Astrocyte (in vitro differentiated cells and primary cell): ENCODE measurements at regions not wholly inside any gene's neighbourhood (a gene's known extent, or its start where the extent isn't known, plus 50 kb on each side); places are given as distances from the start of the nearest gene placed in this dataset.

Experiments used
- DNase-seq: peaks from one replicate; pipeline ENCODE4 v3.0.0-alpha.2; 2010; ENCODE audit warnings: low read depth
- FAIRE-seq: peaks from 2 replicates; lab custom pipeline; 2011; peaks lifted over from hg19 to GRCh38; lab: Jason Lieb, UNC
- H2AFZ ChIP-seq: 2 replicates; pipeline ENCODE4 v1.6.0; 2012; ENCODE audit warnings: low read depth, low read length, inconsistent platforms
- H3K27ac ChIP-seq: 2 replicates; pipeline ENCODE4 v1.5.1; 2011; ENCODE audit warnings: low read depth, low read length, inconsistent platforms
- H3K27me3 ChIP-seq: 2 replicates; pipeline ENCODE4 v1.6.0; 2011; ENCODE audit warnings: low read length, inconsistent platforms; ENCODE audit not compliant: insufficient read depth
- H3K36me3 ChIP-seq: 2 replicates; pipeline ENCODE4 v1.5.1; 2011; ENCODE audit warnings: low read length, inconsistent platforms; ENCODE audit not compliant: insufficient read depth
- H3K4me1 ChIP-seq: 2 replicates; pipeline ENCODE4 v1.5.1; 2011; ENCODE audit warnings: low read length, inconsistent platforms; ENCODE audit not compliant: insufficient read depth
- H3K4me2 ChIP-seq: 2 replicates; pipeline ENCODE4 v1.6.0; 2012; ENCODE audit warnings: low read length, inconsistent platforms
- H3K4me3 ChIP-seq: 2 replicates; pipeline ENCODE4 v1.5.1; 2011; ENCODE audit warnings: low read depth, mild to moderate bottlenecking, low read length, inconsistent platforms; ENCODE audit not compliant: insufficient read depth
- H3K79me2 ChIP-seq: 2 replicates; pipeline ENCODE4 v1.6.0; 2012; ENCODE audit warnings: mild to moderate bottlenecking, low read length, inconsistent platforms; ENCODE audit not compliant: insufficient read depth
- H3K9ac ChIP-seq: 2 replicates; pipeline ENCODE4 v1.6.0; 2012; ENCODE audit warnings: mild to moderate bottlenecking, low read length, inconsistent platforms
- H3K9me3 ChIP-seq: 2 replicates; pipeline ENCODE4 v1.5.1; 2012; ENCODE audit warnings: low read depth, mild to moderate bottlenecking, low read length, inconsistent platforms; ENCODE audit not compliant: insufficient read depth
- H4K20me1 ChIP-seq: 2 replicates; pipeline ENCODE4 v1.6.0; 2012; ENCODE audit warnings: low read length, inconsistent platforms; ENCODE audit not compliant: insufficient read depth
- H3K27ac Mint-ChIP-seq: one replicate; pipeline ENCODE4 v1.8.0; 2021; ENCODE audit warnings: mild to moderate bottlenecking, mixed read lengths; ENCODE audit not compliant: unreplicated experiment
- H3K27me3 Mint-ChIP-seq: one replicate; pipeline ENCODE4 v1.8.0; 2021; ENCODE audit warnings: low read depth, mixed read lengths; ENCODE audit not compliant: unreplicated experiment
- H3K36me3 Mint-ChIP-seq: one replicate; pipeline ENCODE4 v1.8.0; 2021; ENCODE audit warnings: low read depth, mixed read lengths; ENCODE audit not compliant: unreplicated experiment
- H3K4me1 Mint-ChIP-seq: one replicate; pipeline ENCODE4 v1.8.0; 2021; ENCODE audit warnings: low read depth, mixed read lengths; ENCODE audit not compliant: unreplicated experiment
- H3K4me3 Mint-ChIP-seq: one replicate; pipeline ENCODE4 v1.8.0; 2021; ENCODE audit warnings: mild to moderate bottlenecking, moderate library complexity, mixed read lengths; ENCODE audit not compliant: unreplicated experiment
- H3K9me3 Mint-ChIP-seq: one replicate; pipeline ENCODE4 v1.8.0; 2021; ENCODE audit warnings: mild to moderate bottlenecking, mixed read lengths; ENCODE audit not compliant: unreplicated experiment
- CTCF ChIP-seq: IDR thresholded peaks from 2 replicates; pipeline ENCODE4 v1.5.1; 2011; ENCODE audit warnings: low read depth, mild to moderate bottlenecking, inconsistent platforms, low read length, moderate library complexity; ENCODE audit not compliant: insufficient read depth
- EZH2 ChIP-seq: IDR thresholded peaks from 2 replicates; pipeline ENCODE4 v1.6.1; 2012; ENCODE audit warnings: mild to moderate bottlenecking, low read length, inconsistent platforms; ENCODE audit not compliant: insufficient read depth

GRCh38 chr12:17550011-17550410 is 540.0 kb downstream of the RERGL start:
- FAIRE-seq (no peak), DNase-seq (no peak)
- Histone ChIP-seq H4K20me1 (no peaks in the 10 kb centered on the region), H3K9ac (no peak overlapping the region), H3K4me1 (no peaks in the 10 kb centered on the region), H2AFZ (no peak overlapping the region), H3K36me3 (no peaks in the 10 kb centered on the region), H3K27me3 (no peaks in the 10 kb centered on the region), H3K9me3 (peaks cover 4% of the 10 kb centered on the region), H3K4me3 (no peak overlapping the region), H3K27ac (no peak overlapping the region), H3K4me2 (no peak overlapping the region), H3K79me2 (no peaks in the 10 kb centered on the region)
- Mint-ChIP-seq H3K4me3 (no peak overlapping the region), H3K27me3 (no peaks in the 10 kb centered on the region), H3K27ac (no peak overlapping the region), H3K36me3 (no peaks in the 10 kb centered on the region), H3K9me3 (no peaks in the 10 kb centered on the region), H3K4me1 (no peaks in the 10 kb centered on the region)
- TF ChIP-seq EZH2 (no peak), CTCF (no peak)

- H4K20me1 ChIP-seq, result no peaks in the 10 kb centered on the region
Observed at GRCh38 chr12:17540921-17541320, 549.1 kb downstream of the RERGL start.

More at GRCh38 chr12:17540921-17541320, 549.1 kb downstream of the RERGL start:
- H3K79me2 ChIP-seq, result no peaks in the 10 kb centered on the region
- Mint-ChIP-seq H3K4me3 (no peak overlapping the region), H3K27me3 (no peaks in the 10 kb centered on the region), H3K9me3 (no peaks in the 10 kb centered on the region), H3K36me3 (no peaks in the 10 kb centered on the region), H3K27ac (no peak overlapping the region), H3K4me1 (no peaks in the 10 kb centered on the region)
- no peaks in the 10 kb centered on the region for H3K27me3 ChIP-seq
- H3K4me1 ChIP-seq, result no peaks in the 10 kb centered on the region
- no peak overlapping the region for H3K4me3 ChIP-seq
- no peak overlapping the region for H3K9ac ChIP-seq
- no peak overlapping the region for H3K4me2 ChIP-seq
- H2AFZ ChIP-seq, result no peak overlapping the region
- H3K9me3 ChIP-seq, result peaks cover 9% of the 10 kb centered on the region
- FAIRE-seq (no peak), DNase-seq (no peak)
- no peak overlapping the region for H3K27ac ChIP-seq
- no peak for TF ChIP-seq CTCF
- TF ChIP-seq EZH2, result no peak
- no peaks in the 10 kb centered on the region for H3K36me3 ChIP-seq
